Prostate gland (tissue), 2 donors: ENCODE measurements at regions not wholly inside any gene's neighbourhood (a gene's known extent, or its start where the extent isn't known, plus 50 kb on each side); places are given as distances from the start of the nearest gene placed in this dataset.

Experiments
- POLR2A ChIP-seq: fragments of 450-650 bp; IDR thresholded peaks from one replicate; pipeline ENCODE4 v1.6.1; 2016; ENCODE audit warnings: antibody characterized with exemption, mild to moderate bottlenecking
- TF ChIP-seq, protein P1 (sequence below), 4 experiments: fragments of 200-600 bp in 2 of 4; fragments of 450-650 bp in 2 of 4; sonication (generic) in 2 of 4; IDR thresholded peaks; 1 replicate in 3 of 4; 2 replicates in 1 of 4; pipeline ENCODE4 v1.5.1; 2016 to 2019; ENCODE audit warnings: antibody characterized with exemption in 4 of 4, mild to moderate bottlenecking in 2 of 4, moderate library complexity in 2 of 4

- TF ChIP-seq POLR2A = no peak
- TF ChIP-seq, protein P1, sequence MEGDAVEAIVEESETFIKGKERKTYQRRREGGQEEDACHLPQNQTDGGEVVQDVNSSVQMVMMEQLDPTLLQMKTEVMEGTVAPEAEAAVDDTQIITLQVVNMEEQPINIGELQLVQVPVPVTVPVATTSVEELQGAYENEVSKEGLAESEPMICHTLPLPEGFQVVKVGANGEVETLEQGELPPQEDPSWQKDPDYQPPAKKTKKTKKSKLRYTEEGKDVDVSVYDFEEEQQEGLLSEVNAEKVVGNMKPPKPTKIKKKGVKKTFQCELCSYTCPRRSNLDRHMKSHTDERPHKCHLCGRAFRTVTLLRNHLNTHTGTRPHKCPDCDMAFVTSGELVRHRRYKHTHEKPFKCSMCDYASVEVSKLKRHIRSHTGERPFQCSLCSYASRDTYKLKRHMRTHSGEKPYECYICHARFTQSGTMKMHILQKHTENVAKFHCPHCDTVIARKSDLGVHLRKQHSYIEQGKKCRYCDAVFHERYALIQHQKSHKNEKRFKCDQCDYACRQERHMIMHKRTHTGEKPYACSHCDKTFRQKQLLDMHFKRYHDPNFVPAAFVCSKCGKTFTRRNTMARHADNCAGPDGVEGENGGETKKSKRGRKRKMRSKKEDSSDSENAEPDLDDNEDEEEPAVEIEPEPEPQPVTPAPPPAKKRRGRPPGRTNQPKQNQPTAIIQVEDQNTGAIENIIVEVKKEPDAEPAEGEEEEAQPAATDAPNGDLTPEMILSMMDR (IDR thresholded peaks at IDR 0.05) = no peak
These were observed 271.7 kb upstream of the DOK6 start for GRCh38 chr18:69128978-69129377.
